ENCODE measurements at regions not wholly inside any gene's neighbourhood (a gene's known extent, or its start where the extent isn't known, plus 50 kb on each side); places are given as distances from the start of the nearest gene placed in this dataset.

- TF ChIP-seq CTCF (IDR thresholded peaks at IDR 0.05), result no peak
- no peak for TF ChIP-seq POLR2A (IDR thresholded peaks at IDR 0.05)
These were observed 533.1 kb upstream of the TENM3 start for GRCh38 chr4:181710143-181710542.
